Stomach (tissue), 4 donors: ENCODE measurements at regions not wholly inside any gene's neighbourhood (a gene's known extent, or its start where the extent isn't known, plus 50 kb on each side); places are given as distances from the start of the nearest gene placed in this dataset.

ENCODE experiments used
- POLR2A ChIP-seq, 4 donors: fragments of 450-650 bp; IDR thresholded peaks; one replicate each; pipeline ENCODE4 v1.6.1; 2016; ENCODE audit warnings: antibody characterized with exemption in 4 of 4, control low read depth in 2 of 4, mild to moderate bottlenecking in 1 of 4, moderate library complexity in 1 of 4
- POLR2AphosphoS5 ChIP-seq, 3 donors: sonication (generic); formaldehyde crosslinking; IDR thresholded peaks; one replicate each; pipeline ENCODE4 v1.6.1; 2016; ENCODE audit warnings: antibody characterized with exemption in 3 of 3
- TF ChIP-seq, protein P1 (sequence below), 7 experiments: fragments of 450-650 bp in 4 of 7; fragments of 200-600 bp in 3 of 7; sonication (generic) in 3 of 7; IDR thresholded peaks; one replicate each; pipeline ENCODE4 v1.5.1; 2016 to 2019; ENCODE audit warnings: antibody characterized with exemption in 7 of 7, control low read depth in 2 of 7, mild to moderate bottlenecking in 1 of 7

DNA sequence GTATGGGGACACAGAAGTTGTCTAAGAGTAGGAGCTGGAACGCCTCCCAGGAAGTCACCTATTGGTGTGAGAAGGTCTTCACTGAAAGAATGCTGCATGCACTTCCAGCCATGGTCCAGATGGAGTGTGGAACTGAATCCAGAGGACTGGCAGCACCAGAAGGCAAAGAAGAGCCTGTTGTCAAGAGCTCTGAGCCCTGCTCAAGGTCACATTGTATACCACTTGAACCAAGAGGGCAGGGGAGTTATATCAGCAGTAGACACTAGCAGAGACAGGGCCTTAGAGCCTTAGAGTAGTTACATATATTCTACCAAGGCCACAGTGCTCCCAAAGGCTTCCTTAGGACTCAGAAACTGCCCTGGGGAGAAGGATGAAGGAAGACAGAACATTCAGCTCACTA, 130.8 kb upstream of the POC5 start:
- TF ChIP-seq, protein P1, sequence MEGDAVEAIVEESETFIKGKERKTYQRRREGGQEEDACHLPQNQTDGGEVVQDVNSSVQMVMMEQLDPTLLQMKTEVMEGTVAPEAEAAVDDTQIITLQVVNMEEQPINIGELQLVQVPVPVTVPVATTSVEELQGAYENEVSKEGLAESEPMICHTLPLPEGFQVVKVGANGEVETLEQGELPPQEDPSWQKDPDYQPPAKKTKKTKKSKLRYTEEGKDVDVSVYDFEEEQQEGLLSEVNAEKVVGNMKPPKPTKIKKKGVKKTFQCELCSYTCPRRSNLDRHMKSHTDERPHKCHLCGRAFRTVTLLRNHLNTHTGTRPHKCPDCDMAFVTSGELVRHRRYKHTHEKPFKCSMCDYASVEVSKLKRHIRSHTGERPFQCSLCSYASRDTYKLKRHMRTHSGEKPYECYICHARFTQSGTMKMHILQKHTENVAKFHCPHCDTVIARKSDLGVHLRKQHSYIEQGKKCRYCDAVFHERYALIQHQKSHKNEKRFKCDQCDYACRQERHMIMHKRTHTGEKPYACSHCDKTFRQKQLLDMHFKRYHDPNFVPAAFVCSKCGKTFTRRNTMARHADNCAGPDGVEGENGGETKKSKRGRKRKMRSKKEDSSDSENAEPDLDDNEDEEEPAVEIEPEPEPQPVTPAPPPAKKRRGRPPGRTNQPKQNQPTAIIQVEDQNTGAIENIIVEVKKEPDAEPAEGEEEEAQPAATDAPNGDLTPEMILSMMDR (IDR thresholded peaks at IDR 0.05) = no peak
- TF ChIP-seq POLR2A (IDR thresholded peaks at IDR 0.05) (no peak), POLR2AphosphoS5 (IDR thresholded peaks at IDR 0.05) (no peak)
